Heart left ventricle (tissue), 16 donors: ENCODE measurements at regions not wholly inside any gene's neighbourhood (a gene's known extent, or its start where the extent isn't known, plus 50 kb on each side); places are given as distances from the start of the nearest gene placed in this dataset.

Source experiments
- ATAC-seq, 4 donors: fragments of 200-7000 bp; cut with Tn5 transposase; one replicate each; pipeline ENCODE4 v1.9.1; 2020 to 2022; ENCODE audit warnings: moderate library complexity in 4 of 4, mild to moderate bottlenecking in 3 of 4, moderate number of reproducible peaks in 1 of 4
- DNase-seq, 5 donors: peaks; one replicate each; pipeline ENCODE4 v3.0.0-alpha.2; 2020
- H3K27ac ChIP-seq, 12 donors: fragments of 200-600 bp; sonication (generic) in 4 of 12; one replicate each; pipeline versions ENCODE4 v1.5.0 to v1.8.0; 2016 to 2022; ENCODE audit warnings: mild to moderate bottlenecking in 2 of 12
- H3K27me3 ChIP-seq, 9 donors: fragments of 200-600 bp; sonication (generic) in 2 of 9; one replicate each; pipeline versions ENCODE4 v1.5.1 to v1.8.0; 2016 to 2022; ENCODE audit warnings: mild to moderate bottlenecking in 3 of 9
- H3K36me3 ChIP-seq, 9 donors: fragments of 200-600 bp; sonication (generic) in 2 of 9; one replicate each; pipeline versions ENCODE4 v1.5.0 to v1.8.0; 2018 to 2022; ENCODE audit warnings: mild to moderate bottlenecking in 2 of 9
- H3K4me1 ChIP-seq, 12 donors: fragments of 200-600 bp; sonication (generic) in 4 of 12; one replicate each; pipeline versions ENCODE4 v1.5.0 to v1.8.0; 2016 to 2022; ENCODE audit warnings: mild to moderate bottlenecking in 3 of 12
- H3K4me3 ChIP-seq, 12 donors: fragments of 200-600 bp; sonication (generic) in 4 of 12; one replicate each; pipeline versions ENCODE4 v1.5.0 to v1.8.0; 2017 to 2022; ENCODE audit warnings: mild to moderate bottlenecking in 9 of 12, moderate library complexity in 4 of 12
- H3K9me3 ChIP-seq, 12 donors: fragments of 200-600 bp; sonication (generic) in 4 of 12; one replicate each; pipeline versions ENCODE4 v1.5.0 to v1.8.0; 2016 to 2022; ENCODE audit warnings: mild to moderate bottlenecking in 1 of 12
- CTCF ChIP-seq, 12 donors: fragments of 200-600 bp; sonication (generic) in 4 of 12; IDR thresholded peaks; one replicate each; pipeline versions ENCODE4 v1.5.0 to v1.8.0; 2018 to 2022; ENCODE audit warnings: antibody characterized with exemption in 12 of 12, mild to moderate bottlenecking in 5 of 12
- POLR2A ChIP-seq, 2 donors: fragments of 450-650 bp; IDR thresholded peaks; one replicate each; pipeline ENCODE4 v1.6.1; 2017; ENCODE audit warnings: antibody characterized with exemption in 2 of 2, mild to moderate bottlenecking in 2 of 2, moderate library complexity in 2 of 2
- WGBS, 4 donors: extraction: QIAGEN DNeasy Blood & Tissue Kit in 2 of 4; methylation state at CpG; one replicate each; pipeline versions ENCODE4 v1.1.5 to v1.1.7; 2013 to 2018; 5-methylcytosine and 5-hydroxymethylcytosine counted together
- intact Hi-C, 10 donors: fragments of 100-400 bp; cut with DNase I; formaldehyde crosslinking; loops; one replicate each; pipeline versions ENCODE4 v1.11.1 to v1.14.2; 2022
- donor health status: ischemic (EF 13 %, LVEDD 7.1; RV severe dilation, severe dysfunction).
- donor health status: healthy with polysubstance abuse.
- donor health status: DM: no; HTN: yes; CAD: no.
- donor health status: DM: no; HTN: no; CAD: no.
- donor health status: ischemic (EF 25% LVEDD 6.9; RV normal size, moderate dysfunction).
- donor health status: ischemic (EF 25% LVEDD 5.7; RV mildly dilated, moderate dysfunction).
- donor health status: healthy.
- donor health status: DM: yes; HTN: yes; CAD: no.
- donor health status: ischemic (EF 35%, LVEDD 5.7; RV mildly dilated, moderate dysfunction).
- donor health status: nonischemic (EF 11% LVEDD 7.7; RV severe dilation, severe dysfunction).
- donor health status: DM: yes; HTN: yes; CAD: no.
- donor health status: PGD.
- donor health status: ischemic (EF 29% LVEDD 5.4; RV normal size, mild dysfunction).
- donor health status: nonischemic (EF 23%, LVEDD 6.1; RV moderate dilation, normal function).

- H3K4me3 ChIP-seq, result no peak overlapping the region
- no peak for TF ChIP-seq CTCF (IDR thresholded peaks at IDR 0.05)
- TF ChIP-seq POLR2A (IDR thresholded peaks at IDR 0.05), result no peak
- no peaks in the 10 kb centered on the region for H3K27me3 ChIP-seq
- no peaks in the 10 kb centered on the region for H3K36me3 ChIP-seq
- no peak for ATAC-seq
- H3K4me1 ChIP-seq, result no peaks in the 10 kb centered on the region
- DNase-seq, result no peak
- intact Hi-C loops, result no loop called here
- no peak overlapping the region for H3K27ac ChIP-seq
- no peaks in the 10 kb centered on the region for H3K9me3 ChIP-seq
Measured at GRCh38 chr10:6319119-6319518, 116.4 kb downstream of the PFKFB3 start.

DNA sequence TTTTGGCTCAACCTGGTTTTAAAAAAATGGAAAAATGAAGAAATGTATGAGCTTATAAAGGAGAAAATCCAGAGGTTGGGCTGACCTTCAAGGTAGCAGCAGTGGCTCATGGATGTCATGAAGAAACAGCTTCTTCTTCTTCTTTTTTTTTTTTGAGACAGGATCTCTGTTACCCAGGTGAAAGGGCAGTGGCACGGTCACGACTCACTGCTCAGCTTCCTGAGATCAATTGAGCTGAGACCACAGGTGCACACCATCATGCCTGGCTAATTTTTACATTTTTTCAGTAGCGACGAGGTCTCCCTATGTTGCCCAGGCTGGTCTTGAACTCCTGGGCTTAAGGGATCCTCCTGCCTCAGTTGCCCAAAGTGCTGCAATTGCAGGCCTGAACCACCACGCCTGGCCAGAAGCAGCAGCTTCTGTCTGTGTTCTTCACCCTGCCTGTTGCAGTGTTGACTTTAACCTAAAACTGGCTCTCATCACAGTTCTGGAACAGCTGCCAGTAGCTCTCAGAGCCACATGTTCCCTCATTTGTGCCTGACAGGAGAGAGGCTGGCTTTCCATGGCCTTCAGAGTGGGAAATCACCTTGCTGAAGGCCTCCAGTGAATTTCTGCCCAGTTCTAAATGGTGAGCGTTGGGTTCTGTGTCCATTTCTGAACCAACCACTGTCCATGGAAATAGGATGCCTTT is 117.7 kb downstream of the PFKFB3 start:
- Histone ChIP-seq H3K4me1 (no peaks in the 10 kb centered on the region), H3K36me3 (no peaks in the 10 kb centered on the region), H3K27ac (no peak overlapping the region), H3K27me3 (no peaks in the 10 kb centered on the region), H3K4me3 (no peak overlapping the region), H3K9me3 (no peaks in the 10 kb centered on the region)
- DNase-seq, result no peak
- WGBS, 4 donors, result 93 to 97% (median 95%) methylated on average over 6 of the region's 6 CpGs
- no peak for ATAC-seq
- intact Hi-C loops, result no loop called here
- TF ChIP-seq POLR2A (IDR thresholded peaks at IDR 0.05), result no peak
- no peak for TF ChIP-seq CTCF (IDR thresholded peaks at IDR 0.05)

- Histone ChIP-seq H3K4me3 (no peak overlapping the region), H3K9me3 (no peaks in the 10 kb centered on the region), H3K4me1 (no peaks in the 10 kb centered on the region), H3K36me3 (no peaks in the 10 kb centered on the region), H3K27me3 (no peaks in the 10 kb centered on the region), H3K27ac (no peak overlapping the region)
- ATAC-seq (no peak), DNase-seq (no peak)
- 80 to 83% (median 82%) methylated on average over 9 of the region's 9 CpGs for WGBS, 4 donors
- no peak for TF ChIP-seq POLR2A (IDR thresholded peaks at IDR 0.05)
- no peak for TF ChIP-seq CTCF (IDR thresholded peaks at IDR 0.05)
- intact Hi-C loops, result no loop called here
Measured at GRCh38 chr10:6321880-6322279, 119.1 kb downstream of the PFKFB3 start.

DNA sequence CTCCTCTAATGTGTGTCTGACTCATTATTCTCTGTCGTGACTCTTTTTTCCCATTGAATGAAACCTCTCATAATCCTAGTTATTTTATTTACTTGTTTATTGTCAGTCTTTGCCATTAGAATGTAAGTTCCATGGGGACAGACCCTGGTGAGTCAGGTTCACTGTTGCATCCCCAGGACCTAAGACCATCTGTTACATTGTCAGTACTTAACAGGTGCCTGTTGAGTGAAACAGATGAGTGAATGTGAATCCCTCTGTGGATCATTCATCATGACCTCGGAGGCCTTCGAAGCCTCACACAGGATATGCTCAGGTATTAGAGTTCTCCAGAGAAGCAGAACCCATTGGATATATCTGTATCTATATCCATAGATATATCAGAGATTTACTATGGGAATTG is 120.1 kb downstream of the PFKFB3 start:
- Histone ChIP-seq H3K36me3 (no peaks in the 10 kb centered on the region), H3K27me3 (no peaks in the 10 kb centered on the region), H3K27ac (no peak overlapping the region), H3K4me3 (no peak overlapping the region), H3K9me3 (no peaks in the 10 kb centered on the region), H3K4me1 (peaks cover 0 to under 1% (median 0%) of the 10 kb centered on the region in 12 donors)
- 78 to 98% (median 97%) methylated on average over 3 of the region's 3 CpGs for WGBS, 4 donors
- TF ChIP-seq CTCF (IDR thresholded peaks at IDR 0.05) (no peak), POLR2A (IDR thresholded peaks at IDR 0.05) (no peak)
- intact Hi-C loops, result no loop called here
- DNase-seq, result no peak
- no peak for ATAC-seq
